Lower leg skin (tissue), 4 donors: ENCODE measurements at regions not wholly inside any gene's neighbourhood (a gene's known extent, or its start where the extent isn't known, plus 50 kb on each side); places are given as distances from the start of the nearest gene placed in this dataset.

Source experiments
- DNase-seq, 2 donors: peaks; one replicate each; pipeline ENCODE4 v3.0.0-alpha.2; 2019; ENCODE audit warnings: low spot score in 2 of 2
- H3K4me3 ChIP-seq: fragments of 200-600 bp; sonication (generic); 2 replicates; pipeline ENCODE4 v1.5.1; 2017; ENCODE audit warnings: mild to moderate bottlenecking, low read depth; ENCODE audit not compliant: poor library complexity, severe bottlenecking
- CTCF ChIP-seq, 3 donors: fragments of 450-650 bp; IDR thresholded peaks; one replicate each; pipeline ENCODE4 v1.5.1; 2016; ENCODE audit warnings: antibody characterized with exemption in 3 of 3, mild to moderate bottlenecking in 3 of 3, moderate library complexity in 2 of 3
- POLR2A ChIP-seq, 2 donors: fragments of 450-650 bp; IDR thresholded peaks; one replicate each; pipeline ENCODE4 v1.6.1; 2016 to 2017; ENCODE audit warnings: antibody characterized with exemption in 2 of 2, mild to moderate bottlenecking in 1 of 2, moderate library complexity in 1 of 2
- WGBS, 2 donors: methylation state at CpG; one replicate each; pipeline ENCODE4 v1.1.5; 2018; 5-methylcytosine and 5-hydroxymethylcytosine counted together
- intact Hi-C: fragments of 100-400 bp; cut with DNase I; formaldehyde crosslinking; loops from one replicate; pipeline ENCODE4 v1.15.0; 2023; ENCODE audit warnings: low total_unique reads

GRCh38 chr13:82791035-82791434 is 1091.2 kb downstream of the SLITRK1 start:
- intact Hi-C loops, result no loop called here
- WGBS, 2 donors, result 33 to 56% methylated on average over 4 of the region's 4 CpGs
- H3K4me3 ChIP-seq, result no peak overlapping the region
- DNase-seq, result no peak
- no peak for TF ChIP-seq POLR2A (IDR thresholded peaks at IDR 0.05)
- TF ChIP-seq CTCF (IDR thresholded peaks at IDR 0.05), result no peak

GRCh38 chr13:82772816-82773215 is 1109.5 kb downstream of the SLITRK1 start:
- DNase-seq, result no peak
- intact Hi-C loops, result loop anchor here (5.0 kb wide), 1 partner anchor 389 kb away; no protein-coding TSS in a partner anchor
- TF ChIP-seq CTCF (IDR thresholded peaks at IDR 0.05), result no peak
- no peak for TF ChIP-seq POLR2A (IDR thresholded peaks at IDR 0.05)
- no peak overlapping the region for H3K4me3 ChIP-seq
- WGBS, 2 donors, result 32 to 41% methylated on average over 3 of the region's 3 CpGs

GRCh38 chr13:82766732-82767321 is 1115.4 kb downstream of the SLITRK1 start:
- 61 to 85% methylated on average over 4 of the region's 4 CpGs for WGBS, 2 donors
- intact Hi-C loops, result no loop called here
- no peak for DNase-seq
- no peak overlapping the region for H3K4me3 ChIP-seq
- TF ChIP-seq POLR2A (IDR thresholded peaks at IDR 0.05) (no peak), CTCF (IDR thresholded peaks at IDR 0.05) (no peak)

GRCh38 chr13:82758044-82758443 is 1124.2 kb downstream of the SLITRK1 start:
- no peak overlapping the region for H3K4me3 ChIP-seq
- no peak for TF ChIP-seq CTCF (IDR thresholded peaks at IDR 0.05)
- no peak for TF ChIP-seq POLR2A (IDR thresholded peaks at IDR 0.05)
- intact Hi-C loops, result no loop called here
- no peak for DNase-seq
- WGBS, 2 donors, result 91 to 93% methylated on average over 1 of the region's 1 CpG

GRCh38 chr13:82751206-82751605 is 1131.1 kb downstream of the SLITRK1 start:
- DNase-seq, result no peak
- no peak overlapping the region for H3K4me3 ChIP-seq
- intact Hi-C loops, result no loop called here
- no peak for TF ChIP-seq POLR2A (IDR thresholded peaks at IDR 0.05)
- no peak for TF ChIP-seq CTCF (IDR thresholded peaks at IDR 0.05)

GRCh38 chr13:82749551-82749950 is 1132.7 kb downstream of the SLITRK1 start:
- 89% methylated on average over 3 of the region's 3 CpGs for WGBS, 2 donors
- TF ChIP-seq CTCF (IDR thresholded peaks at IDR 0.05) (no peak), POLR2A (IDR thresholded peaks at IDR 0.05) (no peak)
- no peak overlapping the region for H3K4me3 ChIP-seq

More at GRCh38 chr13:82749551-82749950, 1132.7 kb downstream of the SLITRK1 start:
- no peak for DNase-seq
- intact Hi-C loops, result no loop called here
